H1 (cell line): ENCODE measurements at regions not wholly inside any gene's neighbourhood (a gene's known extent, or its start where the extent isn't known, plus 50 kb on each side); places are given as distances from the start of the nearest gene placed in this dataset.

ENCODE experiments used
- E2F6 ChIP-seq: IDR thresholded peaks from 2 replicates; pipeline ENCODE4 v1.6.1; 2012; ENCODE audit warnings: inconsistent platforms

- TF ChIP-seq E2F6 = no peak
- TF ChIP-seq, all 59 proteins: peak for 0
Measured at GRCh38 chr13:59490651-59491050, 673.1 kb downstream of the DIAPH3 start (continued).
